Activated T-helper 17 cell treated with anti-CD3 and anti-CD28 coated beads, Interleukin-2, amount 50 U/mL, for 72 hours (primary cell): ENCODE measurements at regions not wholly inside any gene's neighbourhood (a gene's known extent, or its start where the extent isn't known, plus 50 kb on each side); places are given as distances from the start of the nearest gene placed in this dataset.

Experiments used
- ATAC-seq: fragments of 150-1000 bp; cut with Tn5 transposase; replicated peaks from 2 replicates; pipeline ENCODE4 v1.10.0; 2021; ENCODE audit warnings: mild to moderate bottlenecking, moderate library complexity
- H3K27ac Mint-ChIP-seq: one replicate; pipeline ENCODE4 v1.8.0; 2022; ENCODE audit warnings: mixed read lengths
- H3K27me3 Mint-ChIP-seq: one replicate; pipeline ENCODE4 v1.8.0; 2022; ENCODE audit warnings: mixed read lengths
- H3K36me3 Mint-ChIP-seq: one replicate; pipeline ENCODE4 v1.8.0; 2022; ENCODE audit warnings: low read depth, mild to moderate bottlenecking, mixed read lengths
- H3K4me1 Mint-ChIP-seq: one replicate; pipeline ENCODE4 v1.8.0; 2022; ENCODE audit warnings: mixed read lengths
- H3K4me3 Mint-ChIP-seq: one replicate; pipeline ENCODE4 v1.8.0; 2022; ENCODE audit warnings: mild to moderate bottlenecking, mixed read lengths
- H3K9me3 Mint-ChIP-seq: one replicate; pipeline ENCODE4 v1.8.0; 2022; ENCODE audit warnings: mixed read lengths

GRCh38 chr16:72324578-72324977, 152.6 kb upstream of the PMFBP1 start:
- H3K27ac Mint-ChIP-seq = no peak overlapping the region
- H3K36me3 Mint-ChIP-seq = no peaks in the 10 kb centered on the region
- no peaks in the 10 kb centered on the region for H3K27me3 Mint-ChIP-seq
- no peaks in the 10 kb centered on the region for H3K4me1 Mint-ChIP-seq
- H3K9me3 Mint-ChIP-seq = peaks cover 10% of the 10 kb centered on the region
- no peak overlapping the region for H3K4me3 Mint-ChIP-seq
- no peak for ATAC-seq

GRCh38 chr16:72317446-72317845, 145.5 kb upstream of the PMFBP1 start:
- no peak overlapping the region for H3K27ac Mint-ChIP-seq

GRCh38 chr16:72313903-72314302, 141.9 kb upstream of the PMFBP1 start:
- no peaks in the 10 kb centered on the region for H3K27me3 Mint-ChIP-seq
- no peak for ATAC-seq
- H3K4me3 Mint-ChIP-seq = no peak overlapping the region
- no peaks in the 10 kb centered on the region for H3K9me3 Mint-ChIP-seq
- H3K4me1 Mint-ChIP-seq = no peaks in the 10 kb centered on the region
- no peaks in the 10 kb centered on the region for H3K36me3 Mint-ChIP-seq
- H3K27ac Mint-ChIP-seq = no peak overlapping the region

More at GRCh38 chr16:72317446-72317845, 145.5 kb upstream of the PMFBP1 start:
- ATAC-seq = peak; percentile 43
- Mint-ChIP-seq H3K27me3 (no peaks in the 10 kb centered on the region), H3K9me3 (peaks cover 6% of the 10 kb centered on the region), H3K36me3 (no peaks in the 10 kb centered on the region), H3K4me1 (no peaks in the 10 kb centered on the region), H3K4me3 (no peak overlapping the region)

- no peak overlapping the region for H3K27ac Mint-ChIP-seq
- H3K4me3 Mint-ChIP-seq = no peak overlapping the region
- no peaks in the 10 kb centered on the region for H3K27me3 Mint-ChIP-seq
- H3K4me1 Mint-ChIP-seq = no peaks in the 10 kb centered on the region
- ATAC-seq = no peak
- H3K36me3 Mint-ChIP-seq = no peaks in the 10 kb centered on the region
- H3K9me3 Mint-ChIP-seq = peaks cover 3% of the 10 kb centered on the region
Measured at GRCh38 chr16:72312828-72313227, 140.9 kb upstream of the PMFBP1 start.

GRCh38 chr16:72311426-72311825, 139.5 kb upstream of the PMFBP1 start:
- peaks cover 4% of the 10 kb centered on the region for H3K9me3 Mint-ChIP-seq
- H3K27me3 Mint-ChIP-seq = no peaks in the 10 kb centered on the region
- H3K27ac Mint-ChIP-seq = no peak overlapping the region
- ATAC-seq = no peak
- no peaks in the 10 kb centered on the region for H3K4me1 Mint-ChIP-seq
- no peak overlapping the region for H3K4me3 Mint-ChIP-seq
- H3K36me3 Mint-ChIP-seq = no peaks in the 10 kb centered on the region

- no peaks in the 10 kb centered on the region for H3K36me3 Mint-ChIP-seq
- no peaks in the 10 kb centered on the region for H3K27me3 Mint-ChIP-seq
- ATAC-seq = no peak
- no peak overlapping the region for H3K27ac Mint-ChIP-seq
- H3K9me3 Mint-ChIP-seq = peaks cover 4% of the 10 kb centered on the region
- no peaks in the 10 kb centered on the region for H3K4me1 Mint-ChIP-seq
- H3K4me3 Mint-ChIP-seq = no peak overlapping the region
Measured at GRCh38 chr16:72309001-72309400, 137.0 kb upstream of the PMFBP1 start.

- H3K4me3 Mint-ChIP-seq = no peak overlapping the region
- no peaks in the 10 kb centered on the region for H3K27me3 Mint-ChIP-seq
- H3K4me1 Mint-ChIP-seq = no peaks in the 10 kb centered on the region
- H3K27ac Mint-ChIP-seq = no peak overlapping the region
- peaks cover 4% of the 10 kb centered on the region for H3K9me3 Mint-ChIP-seq
- ATAC-seq = no peak
- no peaks in the 10 kb centered on the region for H3K36me3 Mint-ChIP-seq
Measured at GRCh38 chr16:72308396-72308795, 136.4 kb upstream of the PMFBP1 start.

- Mint-ChIP-seq H3K4me1 (no peaks in the 10 kb centered on the region), H3K27me3 (no peaks in the 10 kb centered on the region), H3K9me3 (no peaks in the 10 kb centered on the region), H3K36me3 (no peaks in the 10 kb centered on the region), H3K4me3 (no peak overlapping the region), H3K27ac (no peak overlapping the region)
- no peak for ATAC-seq
Measured at GRCh38 chr16:72302332-72302731, 130.4 kb upstream of the PMFBP1 start.

- Mint-ChIP-seq H3K36me3 (no peaks in the 10 kb centered on the region), H3K4me1 (no peaks in the 10 kb centered on the region), H3K9me3 (no peaks in the 10 kb centered on the region), H3K27me3 (no peaks in the 10 kb centered on the region), H3K4me3 (no peak overlapping the region), H3K27ac (no peak overlapping the region)
- no peak for ATAC-seq
Measured at GRCh38 chr16:72301523-72302236, 129.7 kb upstream of the PMFBP1 start.

- no peak for ATAC-seq
- H3K4me1 Mint-ChIP-seq = no peaks in the 10 kb centered on the region
- no peak overlapping the region for H3K4me3 Mint-ChIP-seq
- no peak overlapping the region for H3K27ac Mint-ChIP-seq
- no peaks in the 10 kb centered on the region for H3K9me3 Mint-ChIP-seq
- H3K27me3 Mint-ChIP-seq = no peaks in the 10 kb centered on the region
- no peaks in the 10 kb centered on the region for H3K36me3 Mint-ChIP-seq
Measured at GRCh38 chr16:72300892-72301291, 128.9 kb upstream of the PMFBP1 start.

- no peak for ATAC-seq
- Mint-ChIP-seq H3K27me3 (no peaks in the 10 kb centered on the region), H3K36me3 (no peaks in the 10 kb centered on the region), H3K4me3 (no peak overlapping the region), H3K4me1 (no peaks in the 10 kb centered on the region), H3K27ac (no peak overlapping the region), H3K9me3 (no peaks in the 10 kb centered on the region)
Measured at GRCh38 chr16:72299684-72300243, 127.8 kb upstream of the PMFBP1 start.

- H3K4me3 Mint-ChIP-seq = no peak overlapping the region
- H3K9me3 Mint-ChIP-seq = no peaks in the 10 kb centered on the region
- H3K27me3 Mint-ChIP-seq = no peaks in the 10 kb centered on the region
- no peak for ATAC-seq
- H3K4me1 Mint-ChIP-seq = no peaks in the 10 kb centered on the region
- no peak overlapping the region for H3K27ac Mint-ChIP-seq
- H3K36me3 Mint-ChIP-seq = no peaks in the 10 kb centered on the region
Measured at GRCh38 chr16:72298961-72299360, 127.0 kb upstream of the PMFBP1 start.

GRCh38 chr16:72295914-72296313, 124.0 kb upstream of the PMFBP1 start:
- H3K4me1 Mint-ChIP-seq = no peaks in the 10 kb centered on the region
- no peak for ATAC-seq
- no peak overlapping the region for H3K4me3 Mint-ChIP-seq
- no peaks in the 10 kb centered on the region for H3K9me3 Mint-ChIP-seq
- H3K27me3 Mint-ChIP-seq = no peaks in the 10 kb centered on the region
- H3K36me3 Mint-ChIP-seq = no peaks in the 10 kb centered on the region
- H3K27ac Mint-ChIP-seq = no peak overlapping the region

GRCh38 chr16:72291531-72291981, 119.6 kb upstream of the PMFBP1 start:
- Mint-ChIP-seq H3K36me3 (no peaks in the 10 kb centered on the region), H3K4me3 (no peak overlapping the region), H3K27ac (no peak overlapping the region), H3K9me3 (no peaks in the 10 kb centered on the region), H3K27me3 (no peaks in the 10 kb centered on the region), H3K4me1 (no peaks in the 10 kb centered on the region)
- no peak for ATAC-seq

GRCh38 chr16:72291121-72291520, 119.2 kb upstream of the PMFBP1 start:
- H3K4me3 Mint-ChIP-seq = no peak overlapping the region
- H3K9me3 Mint-ChIP-seq = no peaks in the 10 kb centered on the region
- no peaks in the 10 kb centered on the region for H3K27me3 Mint-ChIP-seq
- H3K4me1 Mint-ChIP-seq = no peaks in the 10 kb centered on the region
- H3K36me3 Mint-ChIP-seq = no peaks in the 10 kb centered on the region
- no peak for ATAC-seq
- no peak overlapping the region for H3K27ac Mint-ChIP-seq
